ENCODE measurements at regions not wholly inside any gene's neighbourhood (a gene's known extent, or its start where the extent isn't known, plus 50 kb on each side); places are given as distances from the start of the nearest gene placed in this dataset.

GRCh38 chr7:138169441-138169851, 93.2 kb downstream of the AKR1D1 start:
- no peak for DNase-seq
- H3K4me1 ChIP-seq, result no peaks in the 10 kb centered on the region
- H3K9me3 ChIP-seq, result peaks cover 8% of the 10 kb centered on the region
- no peaks in the 10 kb centered on the region for H3K27me3 ChIP-seq (ENCODE audit: low read depth)
- intact Hi-C loops (cut with DNase I), result no loop called here
- H3K4me3 ChIP-seq, result no peak overlapping the region
- ATAC-seq, result no peak
- H3K36me3 ChIP-seq, result no peaks in the 10 kb centered on the region
- H3K27ac ChIP-seq, result no peak overlapping the region
- TF ChIP-seq CTCF (IDR thresholded peaks at IDR 0.05), result no peak

DNA sequence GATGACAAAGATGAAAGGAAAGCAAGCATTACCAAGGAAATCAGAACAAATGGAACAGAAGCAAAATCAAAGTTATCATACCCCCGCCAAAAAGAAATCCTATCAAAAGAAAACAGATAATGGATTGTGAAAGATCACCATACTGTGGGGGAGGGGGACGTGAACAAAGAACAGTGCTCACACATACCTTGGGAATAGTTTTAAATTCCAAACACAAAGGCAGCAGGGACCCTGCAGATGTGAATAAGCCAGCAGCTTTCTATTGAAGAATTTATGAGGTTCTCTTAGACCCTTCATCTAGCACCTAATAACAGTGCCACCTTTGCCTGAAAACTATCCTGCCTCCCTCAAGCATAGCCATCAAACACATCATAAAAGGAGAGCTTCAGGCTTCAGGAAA, 94.0 kb downstream of the AKR1D1 start:
- no peak for ATAC-seq
- peaks cover 4% of the 10 kb centered on the region for H3K9me3 ChIP-seq
- no peak for TF ChIP-seq CTCF (IDR thresholded peaks at IDR 0.05)
- H3K27ac ChIP-seq, result no peak overlapping the region
- H3K36me3 ChIP-seq, result no peaks in the 10 kb centered on the region
- intact Hi-C loops (cut with DNase I), result no loop called here
- DNase-seq, result no peak
- H3K4me1 ChIP-seq, result no peaks in the 10 kb centered on the region
- H3K4me3 ChIP-seq, result no peak overlapping the region
- H3K27me3 ChIP-seq (ENCODE audit: low read depth), result no peaks in the 10 kb centered on the region

- H3K4me1 ChIP-seq, result no peaks in the 10 kb centered on the region
- peaks cover 4% of the 10 kb centered on the region for H3K9me3 ChIP-seq
- ATAC-seq, result no peak
- H3K27me3 ChIP-seq (ENCODE audit: low read depth), result no peaks in the 10 kb centered on the region
- H3K4me3 ChIP-seq, result no peak overlapping the region
- no peak for DNase-seq
- intact Hi-C loops (cut with DNase I), result no loop called here
- no peaks in the 10 kb centered on the region for H3K36me3 ChIP-seq
- TF ChIP-seq CTCF (IDR thresholded peaks at IDR 0.05), result no peak
- no peak overlapping the region for H3K27ac ChIP-seq
Measured at GRCh38 chr7:138170959-138171703, 94.9 kb downstream of the AKR1D1 start.

DNA sequence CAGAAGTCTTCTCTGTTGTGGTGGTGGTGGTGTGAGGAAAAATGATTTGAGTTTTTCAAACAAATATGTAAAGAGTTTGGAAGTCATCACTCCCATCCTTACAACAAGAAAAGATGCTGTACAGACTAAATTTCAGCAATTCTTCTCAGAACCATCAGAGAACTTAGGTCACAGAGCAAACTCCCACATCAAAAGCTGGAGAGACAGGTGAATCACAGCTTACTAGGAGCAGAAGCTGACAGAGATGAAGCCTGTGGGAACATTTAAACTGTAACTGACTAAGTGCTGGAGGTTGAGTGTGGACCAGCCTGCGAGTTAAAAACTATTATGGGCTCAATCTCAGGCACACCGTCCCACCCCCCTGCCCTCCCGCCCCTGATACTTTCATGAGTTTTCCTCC, 97.3 kb downstream of the AKR1D1 start:
- Histone ChIP-seq H3K4me1 (no peaks in the 10 kb centered on the region), H3K27me3 (ENCODE audit: low read depth) (no peaks in the 10 kb centered on the region), H3K36me3 (no peaks in the 10 kb centered on the region), H3K4me3 (no peak overlapping the region), H3K27ac (no peak overlapping the region), H3K9me3 (peaks cover 4% of the 10 kb centered on the region)
- DNase-seq (no peak), ATAC-seq (no peak)
- no peak for TF ChIP-seq CTCF (IDR thresholded peaks at IDR 0.05)
- intact Hi-C loops (cut with DNase I), result no loop called here

DNA sequence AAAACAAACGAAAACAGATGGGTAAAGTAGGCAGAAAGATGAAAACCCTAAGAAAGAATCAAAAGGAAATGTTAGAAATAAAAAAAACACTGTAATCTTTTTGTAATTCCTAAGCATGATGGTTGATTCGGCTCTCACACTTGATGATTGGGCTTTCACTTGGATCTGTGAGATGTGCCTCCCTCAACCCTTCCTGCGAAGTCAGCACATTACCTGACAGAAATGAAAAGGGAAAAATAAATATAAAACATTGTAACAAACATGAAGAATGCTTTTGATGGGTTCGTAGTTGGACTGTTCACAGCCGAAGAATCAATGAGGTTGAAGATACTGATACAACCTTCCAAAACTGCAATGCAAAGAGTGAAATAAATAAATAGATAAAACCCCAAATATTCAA, 99.8 kb downstream of the AKR1D1 start:
- intact Hi-C loops (cut with DNase I), result no loop called here

More for the DNA sequence above, 99.8 kb downstream of the AKR1D1 start:
- Histone ChIP-seq H3K4me1 (no peaks in the 10 kb centered on the region), H3K27me3 (ENCODE audit: low read depth) (no peaks in the 10 kb centered on the region), H3K9me3 (peaks cover 4% of the 10 kb centered on the region), H3K27ac (no peak overlapping the region), H3K4me3 (no peak overlapping the region), H3K36me3 (no peaks in the 10 kb centered on the region)
- TF ChIP-seq CTCF (IDR thresholded peaks at IDR 0.05), result no peak
- no peak for ATAC-seq
- DNase-seq, result no peak
